Colonic mucosa (tissue), 4 donors: ENCODE measurements at regions not wholly inside any gene's neighbourhood (a gene's known extent, or its start where the extent isn't known, plus 50 kb on each side); places are given as distances from the start of the nearest gene placed in this dataset.
"Not testable (repeated sequence)": the region's sequence is repeated elsewhere in the genome, so short reads cannot be mapped to it uniquely, and the experiment has no call there.

Experiments used
- DNase-seq: peaks from one replicate; pipeline ENCODE4 v3.0.0-alpha.2; 2020
- H3K27ac ChIP-seq: fragments of 200-600 bp; one replicate; pipeline ENCODE4 v1.8.0; 2021
- H3K27me3 ChIP-seq: fragments of 200-600 bp; one replicate; pipeline ENCODE4 v1.8.0; 2021
- H3K36me3 ChIP-seq: fragments of 200-600 bp; one replicate; pipeline ENCODE4 v1.8.0; 2021
- H3K4me1 ChIP-seq: fragments of 200-600 bp; one replicate; pipeline ENCODE4 v1.8.0; 2021; ENCODE audit warnings: mild to moderate bottlenecking
- H3K4me3 ChIP-seq: fragments of 200-600 bp; one replicate; pipeline ENCODE4 v1.8.0; 2021
- H3K9ac ChIP-seq, 2 donors: one replicate each; pipeline ENCODE4 v1.7.0; 2013; ENCODE audit warnings: control low read depth in 2 of 2, low read depth in 2 of 2, low read length in 2 of 2
- H3K9me3 ChIP-seq: fragments of 200-600 bp; one replicate; pipeline ENCODE4 v1.8.0; 2021
- CTCF ChIP-seq: fragments of 200-600 bp; IDR thresholded peaks from one replicate; pipeline ENCODE4 v1.8.0; 2022; ENCODE audit warnings: antibody characterized with exemption, mild to moderate bottlenecking
- intact Hi-C: fragments of 100-400 bp; cut with DNase I; formaldehyde crosslinking; loops from one replicate; pipeline ENCODE4 v1.14.1; 2022
- donor health status: healthy.
- donor health status: DM: no; HTN: no; CAD: no.
- donor health status: DM: no; HTN: no; CAD: no.

GRCh38 chr7:12017046-12017445 is 185.0 kb upstream of the THSD7A start:
- Histone ChIP-seq H3K27me3 (no peaks in the 10 kb centered on the region), H3K4me3 (no peak overlapping the region), H3K9ac (no peak overlapping the region), H3K9me3 (no peaks in the 10 kb centered on the region), H3K36me3 (no peaks in the 10 kb centered on the region), H3K27ac (no peak overlapping the region), H3K4me1 (no peaks in the 10 kb centered on the region)
- DNase-seq = no peak
- intact Hi-C loops = no loop called here
- no peak for TF ChIP-seq CTCF

GRCh38 chr7:12022011-12022410 is 189.1 kb upstream of the TMEM106B start:
- H3K9ac ChIP-seq, H3K4me3 ChIP-seq, H3K4me1 ChIP-seq, H3K9me3 ChIP-seq, H3K27ac ChIP-seq, DNase-seq, H3K27me3 ChIP-seq, intact Hi-C loops, H3K36me3 ChIP-seq: not testable (repeated sequence)

- Histone ChIP-seq H3K27ac (no peak overlapping the region), H3K4me3 (no peak overlapping the region), H3K9ac (no peak overlapping the region), H3K27me3 (no peaks in the 10 kb centered on the region), H3K36me3 (no peaks in the 10 kb centered on the region), H3K9me3 (no peaks in the 10 kb centered on the region), H3K4me1 (no peaks in the 10 kb centered on the region)
- no peak for DNase-seq
- intact Hi-C loops = no loop called here
- no peak for TF ChIP-seq CTCF
Measured at GRCh38 chr7:12025246-12025645, 185.8 kb upstream of the TMEM106B start.

GRCh38 chr7:12028508-12028907 is 182.6 kb upstream of the TMEM106B start:
- Histone ChIP-seq H3K27me3 (no peaks in the 10 kb centered on the region), H3K36me3 (no peaks in the 10 kb centered on the region), H3K27ac (no peak overlapping the region), H3K9ac (no peak overlapping the region), H3K9me3 (no peaks in the 10 kb centered on the region), H3K4me3 (no peak overlapping the region), H3K4me1 (no peaks in the 10 kb centered on the region)
- intact Hi-C loops = no loop called here
- no peak for DNase-seq
- no peak for TF ChIP-seq CTCF

GRCh38 chr7:12030116-12030515 is 181.0 kb upstream of the TMEM106B start:
- H3K4me1 ChIP-seq = no peaks in the 10 kb centered on the region
- H3K9me3 ChIP-seq = no peaks in the 10 kb centered on the region
- no peaks in the 10 kb centered on the region for H3K36me3 ChIP-seq
- no peak for TF ChIP-seq CTCF
- intact Hi-C loops = no loop called here
- no peak overlapping the region for H3K9ac ChIP-seq
- no peaks in the 10 kb centered on the region for H3K27me3 ChIP-seq
- DNase-seq = no peak
- no peak overlapping the region for H3K4me3 ChIP-seq
- H3K27ac ChIP-seq = no peak overlapping the region

GRCh38 chr7:12031186-12031585 is 179.9 kb upstream of the TMEM106B start:
- Histone ChIP-seq H3K4me3 (no peak overlapping the region), H3K9me3 (no peaks in the 10 kb centered on the region), H3K27ac (no peak overlapping the region), H3K27me3 (no peaks in the 10 kb centered on the region), H3K4me1 (no peaks in the 10 kb centered on the region), H3K9ac (no peak overlapping the region), H3K36me3 (no peaks in the 10 kb centered on the region)
- DNase-seq = no peak
- no peak for TF ChIP-seq CTCF
- intact Hi-C loops = no loop called here
